Ishikawa (cell line): ENCODE measurements at regions not wholly inside any gene's neighbourhood (a gene's known extent, or its start where the extent isn't known, plus 50 kb on each side); places are given as distances from the start of the nearest gene placed in this dataset.

ENCODE experiments used
- CEBPB ChIP-seq: IDR thresholded peaks from 2 replicates; pipeline ENCODE4 v1.6.1; 2012
- CREB1 ChIP-seq: IDR thresholded peaks from 2 replicates; pipeline ENCODE4 v1.6.1; 2012; ENCODE audit warnings: low read depth
- EGR1 ChIP-seq: IDR thresholded peaks from 2 replicates; pipeline ENCODE4 v1.6.1; 2012
- EP300 ChIP-seq: IDR thresholded peaks from 2 replicates; pipeline ENCODE4 v1.6.1; 2012; ENCODE audit warnings: borderline replicate concordance
- FOXM1 ChIP-seq: IDR thresholded peaks from 2 replicates; pipeline ENCODE4 v1.6.1; 2012; ENCODE audit warnings: low read depth, borderline replicate concordance
- MAX ChIP-seq: IDR thresholded peaks from 2 replicates; pipeline ENCODE4 v1.6.1; 2012
- NFIC ChIP-seq: IDR thresholded peaks from 2 replicates; pipeline ENCODE4 v1.6.1; 2012
- RAD21 ChIP-seq: IDR thresholded peaks from 2 replicates; pipeline ENCODE4 v1.6.1; 2012; ENCODE audit warnings: low read depth
- TAF1 ChIP-seq: IDR thresholded peaks from 2 replicates; pipeline ENCODE4 v1.6.1; 2012; ENCODE audit warnings: low read depth, mild to moderate bottlenecking
- TCF12 ChIP-seq: IDR thresholded peaks from 2 replicates; pipeline ENCODE4 v1.6.1; 2012; ENCODE audit warnings: low read depth
- TEAD4 ChIP-seq: IDR thresholded peaks from 2 replicates; pipeline ENCODE4 v1.6.1; 2012
- USF1 ChIP-seq: IDR thresholded peaks from 2 replicates; pipeline ENCODE4 v1.6.1; 2012
- YY1 ChIP-seq: IDR thresholded peaks from 2 replicates; pipeline ENCODE4 v1.6.1; 2012; ENCODE audit warnings: low read depth
- ZBTB7A ChIP-seq: IDR thresholded peaks from 2 replicates; pipeline ENCODE4 v1.6.1; 2012; ENCODE audit warnings: low read depth
- TF ChIP-seq, protein P1 (sequence below): IDR thresholded peaks from 2 replicates; pipeline ENCODE4 v1.6.1; 2012; ENCODE audit warnings: low read depth, mild to moderate bottlenecking

DNA sequence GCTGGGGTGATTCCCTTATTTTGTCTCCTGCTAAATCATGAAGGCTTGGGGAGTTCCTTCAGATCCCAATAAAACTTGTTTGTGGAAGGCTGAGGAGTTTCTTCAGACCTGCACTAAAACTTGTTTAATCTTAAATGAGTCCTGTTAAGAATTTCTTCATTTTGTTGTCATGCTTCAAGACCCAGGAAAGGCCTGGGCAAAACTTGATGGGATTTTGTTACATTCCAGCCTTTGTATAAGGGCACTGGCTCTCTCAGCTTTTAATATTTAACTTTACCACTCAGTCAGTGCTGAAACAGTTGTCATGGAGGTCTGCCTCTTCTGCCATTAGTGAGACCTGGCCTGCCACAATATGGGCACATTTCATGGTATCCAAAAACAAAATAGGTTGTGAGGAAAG lies 699.0 kb downstream of the ETS1 start:
- TF ChIP-seq TEAD4 (no peak), ZBTB7A (no peak), FOXM1 (no peak), CEBPB (no peak), NFIC (no peak), EGR1 (no peak), MAX (no peak), USF1 (no peak)
- TF ChIP-seq, protein P1, sequence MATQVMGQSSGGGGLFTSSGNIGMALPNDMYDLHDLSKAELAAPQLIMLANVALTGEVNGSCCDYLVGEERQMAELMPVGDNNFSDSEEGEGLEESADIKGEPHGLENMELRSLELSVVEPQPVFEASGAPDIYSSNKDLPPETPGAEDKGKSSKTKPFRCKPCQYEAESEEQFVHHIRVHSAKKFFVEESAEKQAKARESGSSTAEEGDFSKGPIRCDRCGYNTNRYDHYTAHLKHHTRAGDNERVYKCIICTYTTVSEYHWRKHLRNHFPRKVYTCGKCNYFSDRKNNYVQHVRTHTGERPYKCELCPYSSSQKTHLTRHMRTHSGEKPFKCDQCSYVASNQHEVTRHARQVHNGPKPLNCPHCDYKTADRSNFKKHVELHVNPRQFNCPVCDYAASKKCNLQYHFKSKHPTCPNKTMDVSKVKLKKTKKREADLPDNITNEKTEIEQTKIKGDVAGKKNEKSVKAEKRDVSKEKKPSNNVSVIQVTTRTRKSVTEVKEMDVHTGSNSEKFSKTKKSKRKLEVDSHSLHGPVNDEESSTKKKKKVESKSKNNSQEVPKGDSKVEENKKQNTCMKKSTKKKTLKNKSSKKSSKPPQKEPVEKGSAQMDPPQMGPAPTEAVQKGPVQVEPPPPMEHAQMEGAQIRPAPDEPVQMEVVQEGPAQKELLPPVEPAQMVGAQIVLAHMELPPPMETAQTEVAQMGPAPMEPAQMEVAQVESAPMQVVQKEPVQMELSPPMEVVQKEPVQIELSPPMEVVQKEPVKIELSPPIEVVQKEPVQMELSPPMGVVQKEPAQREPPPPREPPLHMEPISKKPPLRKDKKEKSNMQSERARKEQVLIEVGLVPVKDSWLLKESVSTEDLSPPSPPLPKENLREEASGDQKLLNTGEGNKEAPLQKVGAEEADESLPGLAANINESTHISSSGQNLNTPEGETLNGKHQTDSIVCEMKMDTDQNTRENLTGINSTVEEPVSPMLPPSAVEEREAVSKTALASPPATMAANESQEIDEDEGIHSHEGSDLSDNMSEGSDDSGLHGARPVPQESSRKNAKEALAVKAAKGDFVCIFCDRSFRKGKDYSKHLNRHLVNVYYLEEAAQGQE: no peak

- TF ChIP-seq EGR1 (no peak), CREB1 (no peak), USF1 (no peak), TEAD4 (no peak), NFIC (no peak), RAD21 (no peak), MAX (no peak), EP300 (no peak), TCF12 (no peak), FOXM1 (no peak)
These were observed 712.2 kb downstream of the ETS1 start for GRCh38 chr11:127875131-127875530.

- no peak for TF ChIP-seq TEAD4
- no peak for TF ChIP-seq FOXM1
- TF ChIP-seq USF1: no peak
- TF ChIP-seq TCF12: no peak
- no peak for TF ChIP-seq ZBTB7A
- TF ChIP-seq TAF1: no peak
- TF ChIP-seq EP300: no peak
- no peak for TF ChIP-seq CREB1
- TF ChIP-seq CEBPB: no peak
- TF ChIP-seq MAX: no peak
- TF ChIP-seq NFIC: no peak
- TF ChIP-seq, protein P1: no peak
- no peak for TF ChIP-seq EGR1
- TF ChIP-seq RAD21: no peak
- TF ChIP-seq YY1: no peak
These were observed 713.9 kb downstream of the ETS1 start for GRCh38 chr11:127873478-127873877.

- TF ChIP-seq CEBPB (no peak), TCF12 (no peak), MAX (no peak), EP300 (no peak), USF1 (no peak), YY1 (no peak), FOXM1 (no peak), EGR1 (no peak), CREB1 (no peak), TAF1 (no peak), RAD21 (no peak)
- TF ChIP-seq, protein P1: no peak
These were observed 721.2 kb downstream of the ETS1 start for GRCh38 chr11:127866109-127866508.
